Inflammatory macrophage treated with lipopolysaccharide for 1 hour (primary cell): ENCODE measurements at regions not wholly inside any gene's neighbourhood (a gene's known extent, or its start where the extent isn't known, plus 50 kb on each side); places are given as distances from the start of the nearest gene placed in this dataset.

Experiments used
- DNase-seq, 2 donors: peaks; one replicate each; pipeline ENCODE4 v3.0.0-alpha.2; 2020 to 2022

DNA sequence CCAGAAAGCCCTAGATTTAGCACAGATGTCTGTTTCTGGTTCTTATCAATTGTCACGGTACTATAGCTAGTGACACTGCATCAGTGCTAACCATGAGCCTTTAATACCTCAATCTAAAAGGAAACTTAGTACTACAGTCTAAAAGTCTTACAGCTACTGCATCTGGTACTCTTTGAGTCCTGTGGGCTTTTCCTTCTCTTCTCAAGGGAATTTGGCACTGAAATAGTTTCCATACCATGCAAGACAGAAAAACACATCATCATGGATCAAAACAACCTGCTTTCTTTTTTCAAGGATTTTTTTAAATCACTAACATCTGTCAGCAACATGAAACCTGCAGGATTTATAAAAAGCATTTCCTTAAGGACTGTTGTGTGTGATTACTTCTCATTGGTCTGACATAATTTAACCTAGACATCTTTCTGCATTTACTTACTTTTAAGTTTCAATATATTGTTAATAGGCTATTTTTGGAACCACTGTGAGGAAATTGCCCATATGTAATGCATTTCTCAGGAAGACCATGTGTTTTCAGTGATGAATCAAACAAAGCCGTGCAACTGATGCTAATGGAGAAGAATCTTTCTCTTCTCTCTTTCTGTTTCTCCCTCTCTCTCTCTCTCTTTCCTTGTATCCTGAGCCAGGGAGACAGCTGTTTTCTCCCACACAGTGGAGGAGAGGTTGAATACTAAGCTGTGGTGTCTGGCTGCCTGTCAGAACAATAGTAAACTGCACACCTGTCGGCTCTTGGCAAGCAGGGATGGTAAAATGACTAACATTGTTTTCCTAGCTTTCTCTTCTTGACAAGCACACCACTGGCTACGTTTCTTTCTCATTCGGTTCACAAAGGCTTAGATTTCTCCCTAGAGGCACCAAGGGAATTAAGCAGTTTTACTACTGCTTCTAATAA lies 273.4 kb downstream of the CSNK1G3 start:
- no peak for DNase-seq

DNA sequence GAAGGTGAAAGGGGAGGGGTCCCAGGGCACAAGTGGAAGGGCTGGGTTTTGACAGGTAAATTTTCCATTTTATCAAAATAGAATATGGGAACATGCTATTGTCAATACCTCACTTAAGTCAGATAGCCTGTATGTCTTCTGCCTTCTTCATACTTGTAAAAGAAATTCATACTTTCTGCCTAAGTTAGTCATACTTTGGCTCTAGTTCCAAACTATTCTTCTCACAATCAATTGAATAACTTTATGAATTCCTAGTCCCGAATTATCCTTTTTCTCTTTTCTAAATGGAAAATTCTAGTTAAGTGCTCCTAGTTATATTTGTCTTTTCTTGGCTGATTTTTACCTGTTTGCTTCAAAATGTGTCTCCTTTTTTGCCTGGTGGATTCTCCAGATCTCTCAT lies 271.4 kb downstream of the CSNK1G3 start:
- no peak for DNase-seq

DNA sequence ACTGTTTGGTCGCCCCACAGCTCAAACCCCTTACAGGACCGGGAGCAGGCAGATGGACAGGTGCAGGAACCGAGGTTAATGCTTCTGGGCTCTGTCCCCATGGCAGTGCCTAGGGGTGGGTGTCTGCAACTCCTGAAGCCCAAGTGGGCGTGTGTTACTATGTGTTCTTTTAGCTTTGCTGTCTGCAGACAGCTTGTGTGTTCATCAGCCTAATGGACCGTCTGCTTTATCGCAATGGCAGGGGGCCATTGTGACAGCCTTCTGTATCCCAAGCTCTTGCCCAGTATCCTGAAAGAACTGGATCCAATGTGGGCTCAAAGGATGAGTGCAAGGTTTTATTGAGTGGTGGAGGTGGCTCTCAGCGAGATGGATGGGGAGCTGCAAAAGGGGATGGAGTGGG lies 266.7 kb downstream of the CSNK1G3 start:
- no peak for DNase-seq

GRCh38 chr5:123776761-123777160 lies 264.8 kb downstream of the CSNK1G3 start:
- DNase-seq: no peak

- DNase-seq: no peak
Observed at GRCh38 chr5:123771715-123772114, 259.7 kb downstream of the CSNK1G3 start.

- DNase-seq: no peak
Observed at GRCh38 chr5:123763201-123763600, 251.2 kb downstream of the CSNK1G3 start.

DNA sequence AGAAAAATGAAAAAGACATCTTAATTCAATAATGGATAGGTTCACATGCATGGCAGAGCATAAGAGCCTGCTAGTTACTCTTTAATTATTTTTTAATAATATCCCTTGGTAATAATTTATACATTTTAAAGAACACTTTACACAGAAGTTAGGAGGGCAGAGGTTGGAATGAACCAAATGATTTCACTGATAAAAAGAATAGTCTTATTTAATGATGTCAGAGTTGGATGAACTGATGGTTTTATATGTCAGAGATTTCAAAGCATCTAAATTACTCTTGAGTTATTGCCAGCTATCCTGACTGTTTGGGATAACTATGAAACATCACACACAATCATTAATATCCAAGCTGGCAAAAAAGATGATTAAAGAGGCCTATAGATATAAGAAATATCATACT lies 244.8 kb downstream of the CSNK1G3 start:
- no peak for DNase-seq

GRCh38 chr5:123756318-123756665 lies 244.3 kb downstream of the CSNK1G3 start:
- DNase-seq: no peak

GRCh38 chr5:123755653-123756317 lies 243.8 kb downstream of the CSNK1G3 start:
- no peak for DNase-seq

DNA sequence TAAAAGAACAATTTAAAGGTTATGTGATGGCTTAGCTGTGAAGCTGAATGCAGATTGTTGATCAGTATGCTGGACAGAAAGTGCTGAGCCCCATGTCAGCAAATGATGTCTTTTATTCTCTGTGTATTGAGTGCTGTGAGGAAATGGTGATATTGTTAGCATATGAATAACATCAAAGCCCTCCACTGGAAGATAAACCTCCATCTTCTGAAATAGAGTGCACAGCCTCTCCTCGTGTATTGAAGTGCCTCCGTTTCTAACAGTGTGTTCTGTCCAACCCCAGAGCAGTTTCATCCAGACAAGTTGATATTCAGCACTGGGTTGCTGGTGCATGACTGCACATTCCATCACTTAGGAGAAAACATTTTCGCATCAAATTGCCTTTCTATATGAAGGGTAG lies 242.9 kb downstream of the CSNK1G3 start:
- no peak for DNase-seq

- no peak for DNase-seq
Observed at GRCh38 chr5:123753937-123754891, 242.2 kb downstream of the CSNK1G3 start.

- no peak for DNase-seq
Observed at GRCh38 chr5:123753180-123753936, 241.4 kb downstream of the CSNK1G3 start.

GRCh38 chr5:123752552-123753179 lies 240.7 kb downstream of the CSNK1G3 start:
- DNase-seq: no peak

- DNase-seq: no peak
Observed at GRCh38 chr5:123751670-123752069, 239.7 kb downstream of the CSNK1G3 start.

DNA sequence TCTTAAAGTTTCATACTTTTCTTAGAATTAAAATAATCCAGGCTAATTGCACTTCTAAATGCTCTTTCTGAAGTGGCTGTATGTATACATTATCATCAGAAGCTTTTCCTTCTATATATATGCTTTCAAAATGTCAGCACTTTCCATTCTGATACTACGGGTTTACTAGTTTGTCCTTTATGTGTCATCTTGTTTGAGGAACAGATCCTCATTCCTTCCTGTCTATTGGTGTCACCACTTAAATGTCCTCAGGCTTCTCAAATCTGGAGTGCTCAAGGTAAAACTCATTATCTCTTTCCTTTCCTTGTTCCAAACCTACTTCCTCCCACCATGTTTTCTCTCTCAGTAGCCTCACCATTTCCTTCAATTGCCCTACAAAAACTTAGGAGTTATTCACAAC lies 236.3 kb downstream of the CSNK1G3 start:
- no peak for DNase-seq

DNA sequence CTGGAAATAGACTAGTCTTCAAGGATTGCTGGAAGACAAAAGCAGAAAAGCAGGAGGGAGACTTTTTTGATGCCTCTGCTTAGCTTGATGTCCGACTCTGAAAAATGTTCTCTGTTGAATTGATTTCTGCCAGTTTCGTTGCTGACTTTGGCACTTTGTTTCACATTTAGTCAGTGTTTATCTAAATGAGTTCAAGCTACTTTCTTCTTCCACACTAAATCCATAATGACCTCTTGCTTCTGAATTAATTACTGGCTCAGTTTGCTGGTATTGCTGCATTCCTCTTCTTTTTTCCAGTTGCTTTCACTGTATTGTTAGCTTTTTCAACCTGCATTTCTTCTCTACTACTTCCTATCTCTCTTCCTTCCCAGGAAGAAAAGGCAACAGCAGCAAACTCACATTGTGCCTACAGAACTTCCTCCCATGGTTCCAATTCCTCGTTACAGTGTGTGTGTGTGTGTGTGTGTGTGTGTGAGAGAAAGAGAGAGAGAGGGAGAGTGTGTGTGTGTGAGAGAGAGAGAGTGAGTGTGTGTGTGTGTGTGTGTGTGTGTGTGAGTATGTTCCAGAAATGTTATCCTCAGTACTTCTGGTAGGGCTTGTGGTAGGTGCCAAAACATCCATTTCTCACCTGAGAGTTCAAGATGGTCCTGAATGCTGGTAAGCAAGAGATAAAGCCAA lies 234.8 kb downstream of the CSNK1G3 start:
- DNase-seq: no peak

GRCh38 chr5:123743990-123744583 lies 232.1 kb downstream of the CSNK1G3 start:
- DNase-seq: no peak

- no peak for DNase-seq
Observed at GRCh38 chr5:123735384-123735783, 223.4 kb downstream of the CSNK1G3 start.

DNA sequence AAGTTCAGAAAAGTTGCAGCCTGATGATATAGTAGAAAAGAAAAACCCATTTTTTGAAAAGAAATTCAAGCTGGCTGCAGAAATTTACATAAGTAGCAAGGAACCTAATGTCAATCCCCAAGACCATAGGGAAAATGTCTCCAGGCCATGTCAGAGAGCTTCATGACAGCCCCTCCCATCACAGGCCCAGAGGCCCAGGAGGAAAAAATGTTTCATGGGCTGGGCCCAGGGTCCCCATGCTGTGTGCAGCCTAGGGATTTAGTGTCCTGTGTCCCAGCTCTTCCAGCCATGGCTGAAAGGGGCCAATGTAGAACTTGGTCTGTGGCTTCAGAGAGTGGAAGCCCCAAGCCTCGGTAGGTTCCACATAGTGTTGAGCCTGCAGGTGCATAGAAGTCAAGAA lies 220.3 kb downstream of the CSNK1G3 start:
- DNase-seq: no peak

GRCh38 chr5:123722451-123722850 lies 210.5 kb downstream of the CSNK1G3 start:
- DNase-seq: no peak
